T-cell (primary cell): ENCODE measurements at regions not wholly inside any gene's neighbourhood (a gene's known extent, or its start where the extent isn't known, plus 50 kb on each side); places are given as distances from the start of the nearest gene placed in this dataset.

Source experiments
- ATAC-seq, 4 experiments: fragments of 200-7000 bp in 3 of 4; fragments of 150-1000 bp in 1 of 4; cut with Tn5 transposase; replicated peaks in 1 of 4; 1 replicate in 3 of 4; 2 replicates in 1 of 4; pipeline ENCODE4 v1.10.0; 2021; ENCODE audit warnings: moderate library complexity in 3 of 4, mild to moderate bottlenecking in 2 of 4, moderate number of reproducible peaks in 1 of 4
- CTCF ChIA-PET, 2 donors: fragments of 300-600 bp; sonication (Branson Sonifier 250); formaldehyde crosslinking; loops; one replicate each; lab custom pipeline; 2022; ENCODE audit warnings: antibody characterized with exemption in 2 of 2; lab: Charles Lee
- POLR2A ChIA-PET, 2 donors: fragments of 300-600 bp; sonication (Branson Sonifier 250); formaldehyde crosslinking; loops; one replicate each; lab custom pipeline; 2022; ENCODE audit warnings: antibody characterized with exemption in 2 of 2; lab: Charles Lee
- DNase-seq, 35 experiments: peaks; one replicate each; pipeline versions ENCODE4 v3.0.0 to v3.0.0-alpha.2; 2013 to 2023
- H3K27ac ChIP-seq: one replicate; pipeline ENCODE4 v1.5.1; 2013; ENCODE audit warnings: low read length
- H3K27me3 ChIP-seq, 2 experiments: replicated peaks in 1 of 2; 1 replicate in 1 of 2; 2 replicates in 1 of 2; pipeline versions ENCODE4 v1.6.1 to v1.7.0; 2013; ENCODE audit warnings: low read length in 1 of 2, mixed read lengths in 1 of 2; ENCODE audit not compliant: control insufficient read depth in 2 of 2, insufficient read depth in 2 of 2; ENCODE audit errors: extremely low read depth in 1 of 2
- H3K36me3 ChIP-seq, 2 donors: 1 replicate in 1 of 2; 2 replicates in 1 of 2; pipeline versions ENCODE4 v1.6.1 to v1.7.0; 2013; ENCODE audit warnings: low read length in 1 of 2; ENCODE audit not compliant: control insufficient read depth in 2 of 2, insufficient read depth in 1 of 2; ENCODE audit errors: extremely low read depth in 1 of 2
- H3K4me1 ChIP-seq, 2 experiments: 1 replicate in 1 of 2; 2 replicates in 1 of 2; pipeline versions ENCODE4 v1.6.1 to v1.7.0; 2013; ENCODE audit warnings: low read length in 2 of 2, mixed read lengths in 1 of 2; ENCODE audit not compliant: insufficient read depth in 2 of 2, control insufficient read depth in 1 of 2; ENCODE audit errors: extremely low read depth in 1 of 2
- H3K4me3 ChIP-seq, 2 donors: 1 replicate in 1 of 2; 2 replicates in 1 of 2; pipeline versions ENCODE4 v1.5.1 to v1.7.0; 2013; ENCODE audit warnings: mild to moderate bottlenecking in 2 of 2, low read length in 1 of 2, moderate library complexity in 1 of 2; ENCODE audit not compliant: control insufficient read depth in 1 of 2; ENCODE audit errors: extremely low read depth in 1 of 2
- H3K9me3 ChIP-seq: 2 replicates; pipeline ENCODE4 v1.7.0; 2013
- H3K27ac Mint-ChIP-seq, 2 donors: one replicate each; pipeline ENCODE4 v1.8.0; 2020 to 2021; ENCODE audit warnings: mild to moderate bottlenecking in 2 of 2, mixed read lengths in 2 of 2
- H3K27me3 Mint-ChIP-seq, 2 donors: one replicate each; pipeline ENCODE4 v1.8.0; 2021 to 2022; ENCODE audit warnings: mixed read lengths in 2 of 2
- H3K36me3 Mint-ChIP-seq: one replicate; pipeline ENCODE4 v1.8.0; 2021; ENCODE audit warnings: mixed read lengths
- H3K4me1 Mint-ChIP-seq, 3 donors: one replicate each; pipeline ENCODE4 v1.8.0; 2020 to 2022; ENCODE audit warnings: mixed read lengths in 3 of 3, mild to moderate bottlenecking in 1 of 3
- H3K4me3 Mint-ChIP-seq, 3 donors: one replicate each; pipeline ENCODE4 v1.8.0; 2020 to 2022; ENCODE audit warnings: mild to moderate bottlenecking in 3 of 3, mixed read lengths in 3 of 3, moderate library complexity in 3 of 3
- H3K9me3 Mint-ChIP-seq, 3 donors: one replicate each; pipeline ENCODE4 v1.8.0; 2020 to 2022; ENCODE audit warnings: mixed read lengths in 3 of 3
- WGBS: methylation state at CpG from one replicate; pipeline ENCODE4 v1.1.5; 2013; ENCODE audit warnings: missing lambda C conversion rate; ENCODE audit not compliant: insufficient coverage; 5-methylcytosine and 5-hydroxymethylcytosine counted together

DNA sequence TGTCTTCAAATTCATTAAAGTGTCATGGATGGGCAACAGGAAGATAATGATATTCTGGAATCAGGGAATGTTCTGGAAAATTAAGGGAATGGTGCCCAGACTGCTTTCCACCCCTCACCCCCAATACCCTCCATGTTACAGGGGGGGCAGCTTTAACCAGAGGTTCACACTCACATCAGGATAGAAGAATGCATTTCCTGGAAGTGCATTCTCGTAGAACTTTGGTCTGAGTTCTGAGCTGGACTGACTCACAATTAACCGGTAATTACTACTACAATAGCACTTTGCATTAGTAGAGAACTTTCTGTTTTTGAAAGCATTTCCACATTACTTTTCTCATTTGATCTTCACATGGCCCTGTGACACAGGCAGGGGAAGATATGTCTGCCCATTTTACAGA, 52.5 kb upstream of the SHISA3 start:
- POLR2A ChIA-PET: no interaction called here
- no peaks in the 10 kb centered on the region for H3K36me3 Mint-ChIP-seq

DNA sequence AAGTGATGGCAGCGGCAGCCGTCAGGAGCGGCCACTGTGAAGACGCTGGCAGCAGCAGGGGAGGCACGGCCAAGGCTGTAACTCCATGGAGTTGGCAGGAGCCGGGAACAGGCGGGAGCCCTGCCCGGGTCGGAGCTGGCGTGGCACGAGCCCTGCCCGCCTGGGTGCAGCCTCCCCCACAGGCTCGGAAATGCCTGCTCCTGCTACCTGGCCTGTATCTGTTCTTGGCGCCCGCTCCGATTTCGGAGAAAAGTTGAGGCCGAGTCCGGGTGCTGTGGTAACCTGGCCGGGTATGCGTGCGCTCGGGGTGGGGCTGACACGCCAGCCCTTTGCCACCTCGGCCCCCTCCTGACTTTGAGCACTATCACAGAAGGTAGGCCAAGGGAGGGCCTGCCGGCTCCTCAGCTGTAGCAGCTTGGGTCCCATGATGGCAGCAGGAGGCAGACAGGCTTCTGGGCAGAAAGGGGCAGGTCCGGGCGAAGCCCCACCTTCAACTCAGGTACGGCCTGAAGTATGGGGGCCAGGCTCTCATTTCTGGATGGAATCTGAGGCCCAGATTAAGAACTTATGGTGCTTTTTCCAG, 51.2 kb upstream of the SHISA3 start:
- Mint-ChIP-seq H3K4me1 (no peaks in the 10 kb centered on the region), H3K27me3 (peaks cover 0 to 6% of the 10 kb centered on the region in 2 donors), H3K27ac (no peak overlapping the region), H3K9me3 (no peaks in the 10 kb centered on the region), H3K36me3 (no peaks in the 10 kb centered on the region), H3K4me3 (no peak overlapping the region)
- ATAC-seq (no peak), DNase-seq (no peak)
- Histone ChIP-seq H3K4me1 (no peaks in the 10 kb centered on the region), H3K27ac (no peak overlapping the region), H3K36me3 (no peaks in the 10 kb centered on the region), H3K4me3 (no peak overlapping the region), H3K27me3 (peaks cover 0 to 8% of the 10 kb centered on the region in 2 experiments), H3K9me3 (no peaks in the 10 kb centered on the region)
- ChIA-PET POLR2A (no interaction called here), CTCF (interaction anchor here in 1 of 2 donors (0.6 kb wide), 1 partner anchor 15 kb away, joined by 4 read pairs; no protein-coding TSS in a partner anchor)
- WGBS: 89% methylated on average over 28 of the region's 29 CpGs

More for the DNA sequence above, 52.5 kb upstream of the SHISA3 start:
- H3K9me3 Mint-ChIP-seq: no peaks in the 10 kb centered on the region
- H3K27me3 Mint-ChIP-seq: peaks cover 0 to 6% of the 10 kb centered on the region in 2 donors
- Histone ChIP-seq H3K27ac (no peak overlapping the region), H3K4me3 (no peak overlapping the region), H3K9me3 (no peaks in the 10 kb centered on the region), H3K36me3 (no peaks in the 10 kb centered on the region), H3K4me1 (no peaks in the 10 kb centered on the region), H3K27me3 (peaks cover 0 to 7% of the 10 kb centered on the region in 2 experiments)
- ATAC-seq (no peak), DNase-seq (no peak)
- no CpG with 5 or more reads among the region's 2 CpGs for WGBS
- H3K4me3 Mint-ChIP-seq: no peak overlapping the region
- CTCF ChIA-PET: no interaction called here
- no peak overlapping the region for H3K27ac Mint-ChIP-seq
- H3K4me1 Mint-ChIP-seq: no peaks in the 10 kb centered on the region

DNA sequence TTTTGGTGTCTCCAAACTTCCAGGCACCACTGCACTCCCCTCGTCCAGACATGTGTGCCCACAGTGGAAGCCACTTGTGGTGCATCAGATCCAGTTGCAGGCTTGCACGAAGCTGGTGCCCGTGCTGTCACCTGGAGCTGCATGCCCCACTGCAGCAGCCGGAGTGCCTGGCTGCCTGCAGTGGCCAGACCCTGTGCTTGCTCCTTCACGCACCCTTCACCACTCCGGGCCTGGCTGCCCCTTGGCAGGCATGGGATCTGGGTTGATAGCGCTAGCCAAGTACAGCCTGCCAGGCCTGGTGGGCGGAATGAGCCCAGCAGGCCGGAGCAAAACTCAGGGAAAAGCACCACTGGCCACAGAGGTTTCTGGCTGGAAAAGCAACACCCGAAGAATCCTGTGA, 50.2 kb upstream of the SHISA3 start:
- H3K4me3 Mint-ChIP-seq: no peak overlapping the region
- H3K27me3 Mint-ChIP-seq: peaks cover 0 to 8% of the 10 kb centered on the region in 2 donors
- WGBS: 90% methylated on average over 10 of the region's 10 CpGs

More for the DNA sequence above, 50.2 kb upstream of the SHISA3 start:
- ChIA-PET CTCF (no interaction called here), POLR2A (no interaction called here)
- Mint-ChIP-seq H3K4me1 (no peaks in the 10 kb centered on the region), H3K27ac (no peak overlapping the region), H3K36me3 (no peaks in the 10 kb centered on the region), H3K9me3 (no peaks in the 10 kb centered on the region)
- no peak overlapping the region for H3K4me3 ChIP-seq
- H3K9me3 ChIP-seq: no peaks in the 10 kb centered on the region
- no peak overlapping the region for H3K27ac ChIP-seq
- ATAC-seq (peak in 1 of 4 experiments; percentile 19), DNase-seq (no peak)
- H3K4me1 ChIP-seq: no peaks in the 10 kb centered on the region
- no peaks in the 10 kb centered on the region for H3K36me3 ChIP-seq
- peaks cover 0 to 10% of the 10 kb centered on the region in 2 experiments for H3K27me3 ChIP-seq
